Cerebellar cortex (tissue), 1 donor: ENCODE measurements at regions not wholly inside any gene's neighbourhood (a gene's known extent, or its start where the extent isn't known, plus 50 kb on each side); places are given as distances from the start of the nearest gene placed in this dataset.

ENCODE experiments used
- DNase-seq: peaks from one replicate; pipeline ENCODE4 v3.0.0-alpha.2; 2015; ENCODE audit warnings: low spot score

GRCh38 chr9:16099732-16100536 is 547.1 kb downstream of the CCDC171 start:
- DNase-seq: no peak

GRCh38 chr9:16100537-16101091 is 547.8 kb downstream of the CCDC171 start:
- DNase-seq: no peak

DNA sequence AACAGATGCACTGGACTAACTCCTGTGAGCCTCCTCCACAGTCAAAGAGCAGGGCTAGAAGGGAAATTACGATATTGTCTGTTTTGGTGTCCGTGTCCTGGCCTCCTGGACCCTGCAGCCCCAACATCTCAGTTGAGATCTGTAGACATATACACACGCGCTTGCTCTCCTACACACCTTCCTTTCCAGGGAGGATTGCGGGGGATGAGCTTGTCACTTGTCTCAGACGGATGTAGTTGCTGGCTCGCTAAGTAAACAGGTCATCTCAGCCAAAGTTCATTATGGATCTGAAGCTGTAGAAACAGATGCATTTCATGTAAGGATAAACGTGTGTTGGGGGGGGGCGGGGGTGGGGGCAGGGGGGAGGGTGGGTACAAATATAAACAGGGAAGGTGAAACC is 549.3 kb downstream of the CCDC171 start:
- DNase-seq: no peak

DNA sequence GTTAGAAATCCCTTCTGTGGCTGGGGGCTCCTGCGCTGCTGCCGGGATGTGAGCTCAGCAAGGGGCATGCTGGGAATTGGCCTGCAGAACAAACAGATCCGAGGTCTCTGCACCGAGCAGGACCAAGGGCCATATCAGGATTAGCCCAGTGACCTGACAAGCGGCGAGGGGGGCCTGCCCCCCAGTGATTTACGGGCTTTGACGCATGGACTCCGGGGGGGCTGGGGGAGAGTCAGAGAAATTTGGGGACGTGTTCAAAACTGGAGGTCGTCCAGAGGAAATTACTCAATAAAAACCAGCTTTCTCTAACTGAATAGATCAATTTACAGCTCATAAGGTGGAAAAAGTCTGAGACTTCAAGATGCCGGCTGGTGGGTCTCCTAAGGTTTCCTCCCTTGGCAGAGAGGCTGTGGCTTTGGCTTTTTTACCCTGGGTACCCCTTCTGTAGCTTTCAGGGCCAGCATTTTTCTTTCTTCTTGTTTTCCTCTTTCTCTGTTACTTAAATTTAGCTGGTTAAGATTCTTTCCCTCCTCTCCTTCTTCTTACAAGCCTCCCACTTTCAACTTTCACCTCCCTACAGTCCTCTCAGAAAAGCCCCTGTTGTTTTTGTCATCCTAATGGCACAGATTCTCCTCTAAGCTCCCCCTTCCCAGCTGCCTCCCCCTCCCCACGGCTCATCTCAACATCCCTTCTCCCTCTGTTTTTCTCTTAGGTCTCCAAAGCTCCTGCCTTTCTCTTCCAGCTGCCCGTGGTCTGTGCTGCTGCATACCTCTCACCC is 551.0 kb downstream of the CCDC171 start:
- no peak for DNase-seq

DNA sequence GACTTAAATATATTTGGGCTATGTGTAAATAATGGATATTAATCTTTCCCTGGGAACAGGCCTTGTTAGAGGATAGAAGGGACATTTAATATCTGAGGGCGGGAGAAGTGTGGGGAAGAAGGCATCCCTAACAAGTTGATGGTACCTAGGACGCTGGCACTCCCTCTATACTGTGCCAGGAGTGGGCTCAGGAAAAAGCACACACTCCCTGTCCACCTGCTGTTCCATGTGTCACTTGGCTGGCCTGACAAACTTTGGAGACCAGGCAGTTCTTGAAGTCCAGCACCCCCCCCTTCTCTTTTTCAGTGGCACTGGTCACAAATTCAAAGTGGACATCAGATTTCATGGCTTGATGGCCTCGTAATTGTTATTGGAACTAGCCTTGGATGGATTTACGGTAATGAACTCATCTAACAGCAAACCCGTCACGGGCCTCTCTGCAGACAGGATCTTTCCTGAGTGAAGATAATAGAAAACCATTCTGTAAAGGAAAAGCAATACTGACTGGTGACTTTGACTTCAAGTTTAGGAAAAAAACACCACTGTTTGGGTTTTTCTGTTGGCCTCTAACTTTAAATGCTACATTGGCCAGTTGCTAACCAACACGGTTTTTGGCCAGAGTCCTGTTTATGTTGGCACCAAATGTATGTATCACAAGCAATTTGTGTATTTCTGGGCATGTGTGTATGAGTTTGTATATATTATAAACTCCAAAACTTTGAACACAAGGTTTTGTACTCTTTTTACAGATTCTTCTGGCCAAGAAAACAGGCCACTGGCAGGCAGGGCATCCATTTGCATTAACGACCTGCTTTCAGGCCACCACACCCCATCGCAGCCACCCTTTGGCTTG is 552.6 kb downstream of the CCDC171 start:
- DNase-seq: no peak

DNA sequence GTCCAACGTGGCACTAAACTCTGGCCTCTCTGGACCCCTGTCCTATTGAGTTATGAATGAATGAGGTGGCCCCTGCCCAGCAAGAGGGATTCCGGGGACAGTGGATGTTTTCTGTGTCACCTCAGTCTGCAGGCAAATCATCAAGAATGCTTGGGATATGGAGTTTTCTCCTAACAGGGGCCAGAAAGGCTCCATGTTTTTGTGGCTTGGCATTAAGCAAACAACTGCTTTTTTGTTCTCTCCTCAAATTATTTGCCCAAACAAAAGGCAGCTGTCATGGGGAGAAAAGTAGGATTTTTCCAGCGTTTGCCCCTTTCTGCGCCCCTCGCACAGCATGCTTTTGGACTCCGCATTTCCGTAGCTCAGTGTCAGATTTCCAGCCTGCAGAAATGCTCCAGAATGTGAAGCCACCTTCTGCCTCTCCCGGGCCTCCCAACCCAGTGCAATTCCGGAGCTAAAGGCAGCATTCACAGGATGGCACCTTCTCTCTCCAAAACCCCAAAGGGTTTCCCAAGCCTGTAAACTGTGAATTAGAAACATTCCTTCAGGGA is 553.3 kb downstream of the CCDC171 start:
- no peak for DNase-seq

DNA sequence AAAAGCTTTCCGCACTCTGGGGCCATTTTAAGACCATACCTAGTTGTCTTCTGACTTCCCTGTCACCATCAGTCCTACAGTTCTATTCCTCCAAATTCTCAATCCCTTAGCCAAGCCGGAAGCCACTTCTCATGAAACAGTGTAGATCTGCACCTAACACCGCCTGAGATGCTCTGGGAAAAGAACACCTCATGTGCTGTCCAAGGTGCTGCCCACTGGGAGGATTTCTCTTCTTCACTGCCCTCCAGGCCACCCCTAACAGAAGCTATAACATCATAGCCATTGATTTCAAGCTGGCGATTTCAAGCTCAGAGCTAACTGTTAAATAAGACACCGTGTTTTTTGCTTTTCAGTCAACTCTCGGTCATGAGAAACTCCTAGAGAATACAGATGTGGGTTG is 559.3 kb downstream of the CCDC171 start:
- DNase-seq: no peak

GRCh38 chr9:16115994-16116393 is 563.2 kb downstream of the CCDC171 start:
- no peak for DNase-seq

DNA sequence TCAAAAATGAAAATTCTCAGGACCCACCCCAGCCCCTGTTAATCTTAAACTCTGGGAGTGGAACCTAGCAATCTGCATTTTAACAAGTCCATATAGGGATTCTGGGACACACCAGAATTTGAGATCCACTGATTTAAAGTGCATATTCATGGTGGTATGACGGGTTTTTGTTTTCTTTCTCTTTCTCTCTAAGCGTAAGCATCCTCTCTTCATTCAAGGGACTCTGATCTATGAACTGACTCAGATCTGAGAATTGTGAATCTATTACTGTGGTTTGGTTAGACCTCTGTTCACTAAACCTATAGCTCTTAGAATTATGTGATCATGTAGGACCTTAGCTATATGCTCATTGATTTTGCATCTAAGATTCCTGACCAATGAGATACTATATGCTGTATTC is 565.2 kb downstream of the CCDC171 start:
- DNase-seq: no peak

DNA sequence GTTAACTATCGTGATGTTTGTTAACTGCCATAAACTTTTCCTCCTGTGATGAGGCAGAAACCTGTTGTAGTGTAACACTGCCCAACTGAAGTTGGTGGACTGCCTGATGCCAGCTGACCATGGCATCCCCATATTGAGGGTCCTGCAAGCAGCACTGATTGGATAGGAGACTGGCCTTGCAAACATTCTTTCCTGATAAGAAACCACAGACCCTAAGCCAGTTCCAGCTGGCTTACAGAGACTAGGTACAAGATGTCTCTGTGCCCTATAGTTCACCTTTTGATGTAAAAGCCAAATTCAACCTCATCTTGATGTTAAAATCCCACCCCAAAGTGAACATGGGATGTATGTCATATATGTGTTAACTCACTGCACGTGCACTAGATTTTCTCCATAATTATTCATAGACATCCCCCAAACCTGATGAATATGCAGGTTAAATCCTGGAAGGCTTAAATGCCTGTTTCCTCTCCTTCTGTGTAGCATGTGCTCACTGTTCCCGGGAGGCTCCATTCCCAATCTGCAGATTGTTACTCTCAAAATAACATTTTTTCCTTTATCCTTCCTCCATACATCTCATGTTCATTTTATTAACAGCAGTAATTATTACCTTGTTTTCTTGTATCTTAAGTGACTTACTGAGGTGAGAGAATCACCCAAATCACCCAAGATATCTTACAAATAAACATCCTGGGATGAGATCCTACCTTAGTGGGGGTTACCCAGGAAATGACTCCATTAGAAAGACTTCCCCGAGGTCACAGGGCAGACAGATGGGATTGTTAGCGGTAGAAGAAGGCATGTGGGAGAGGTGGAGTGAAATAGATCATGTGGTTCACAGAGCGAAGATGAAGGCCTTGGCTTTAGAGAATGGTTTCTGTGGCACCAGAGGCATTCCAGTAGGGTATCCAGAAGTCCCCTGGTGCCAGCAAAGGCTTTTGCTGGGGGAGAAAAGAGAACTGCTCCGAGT is 566.7 kb downstream of the CCDC171 start:
- DNase-seq: no peak

GRCh38 chr9:16120231-16120641 is 567.4 kb downstream of the CCDC171 start:
- no peak for DNase-seq

DNA sequence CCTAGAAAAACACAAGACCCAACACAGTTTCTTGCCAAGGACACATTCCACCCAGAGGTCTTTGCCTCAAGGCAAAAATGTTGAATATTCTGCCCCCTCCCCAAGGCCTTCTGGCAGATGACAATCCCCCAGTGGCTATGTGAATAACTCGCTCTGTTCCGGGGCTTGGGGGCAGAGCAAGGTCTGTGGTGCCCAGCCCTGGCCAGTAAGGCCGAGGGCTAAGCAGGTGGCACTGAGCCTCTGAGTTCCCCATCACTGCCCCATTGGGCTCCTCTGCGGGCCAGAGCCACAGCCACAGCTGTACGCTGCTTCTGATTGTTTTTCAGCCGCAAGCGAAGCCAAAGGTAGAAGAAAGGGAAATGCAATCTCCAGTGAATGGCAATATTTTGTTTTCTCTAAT is 567.9 kb downstream of the CCDC171 start:
- no peak for DNase-seq

- DNase-seq: no peak
Measured at GRCh38 chr9:16121168-16121567, 568.3 kb downstream of the CCDC171 start.

GRCh38 chr9:16121601-16122286 is 568.9 kb downstream of the CCDC171 start:
- DNase-seq: no peak

- no peak for DNase-seq
Measured at GRCh38 chr9:16125629-16126028, 572.8 kb downstream of the CCDC171 start.

DNA sequence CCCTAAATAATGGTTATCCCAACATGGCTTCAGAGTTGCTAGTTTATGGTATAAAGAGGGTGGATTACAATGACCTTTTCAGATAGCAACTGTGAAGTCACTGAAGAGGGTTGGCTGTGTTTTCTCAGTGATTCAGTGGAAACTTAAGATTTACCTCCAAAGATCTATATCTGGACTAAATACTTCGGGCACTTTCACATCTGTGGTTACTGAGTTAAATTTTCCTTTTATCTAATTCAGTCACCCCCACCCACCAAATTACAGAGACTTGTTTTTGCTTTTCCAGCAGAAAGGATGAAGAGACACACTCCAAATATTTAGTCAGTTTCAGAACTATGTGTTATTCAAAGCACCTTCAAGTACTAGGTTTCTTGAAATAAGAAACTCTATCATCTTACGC is 573.2 kb downstream of the CCDC171 start:
- DNase-seq: no peak

- no peak for DNase-seq
Measured at GRCh38 chr9:16128003-16128402, 575.2 kb downstream of the CCDC171 start.

DNA sequence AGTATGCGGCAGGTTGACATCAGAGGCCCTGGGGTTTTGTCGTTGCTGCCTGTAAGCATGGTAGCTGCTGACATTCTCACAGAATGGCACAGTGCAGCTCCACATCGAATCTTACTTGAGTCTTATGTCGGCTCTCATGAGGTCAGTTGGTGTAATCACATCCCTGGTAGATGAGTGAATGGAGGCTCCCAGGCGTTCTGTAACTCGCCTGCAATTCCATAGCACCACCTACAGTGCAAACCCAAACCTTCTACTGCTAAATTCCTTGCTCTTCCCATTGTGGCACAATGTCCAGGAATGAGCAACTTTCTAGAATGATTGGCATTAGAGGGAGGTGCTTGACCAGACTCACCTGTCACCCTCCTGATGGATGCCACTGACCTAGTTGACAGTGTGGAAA is 578.4 kb downstream of the CCDC171 start:
- no peak for DNase-seq

- DNase-seq: no peak
Measured at GRCh38 chr9:16132513-16132912, 579.7 kb downstream of the CCDC171 start.

DNA sequence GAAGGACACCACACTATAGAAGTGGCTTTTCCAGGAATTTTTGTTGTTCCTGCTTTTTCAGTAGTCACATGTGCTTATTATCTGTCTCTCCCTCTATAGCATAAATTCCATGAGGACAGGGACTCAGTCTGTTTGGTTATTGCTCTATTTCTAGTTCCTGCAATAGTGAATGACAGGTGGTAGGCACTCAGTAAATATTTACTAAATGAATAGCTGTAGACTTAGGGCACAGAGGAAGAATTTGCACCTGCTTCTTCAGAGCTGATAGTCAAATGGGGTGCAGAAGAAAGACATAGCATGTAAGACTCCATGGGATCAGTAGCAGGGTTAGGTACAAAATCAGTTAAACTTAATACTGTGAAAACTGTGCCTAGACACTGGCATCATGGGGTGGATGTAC is 580.2 kb downstream of the CCDC171 start:
- DNase-seq: no peak
